Tongue (tissue), 1 donor: ENCODE measurements at regions not wholly inside any gene's neighbourhood (a gene's known extent, or its start where the extent isn't known, plus 50 kb on each side); places are given as distances from the start of the nearest gene placed in this dataset.
A peak's percentile ranks its signal among the peaks of the same experiment; 100 is the strongest.
"Not testable (repeated sequence)": the region's sequence is repeated elsewhere in the genome, so short reads cannot be mapped to it uniquely, and the experiment has no call there.

Experiments used
- DNase-seq: peaks from one replicate; pipeline ENCODE4 v3.0.0-alpha.2; 2015

DNA sequence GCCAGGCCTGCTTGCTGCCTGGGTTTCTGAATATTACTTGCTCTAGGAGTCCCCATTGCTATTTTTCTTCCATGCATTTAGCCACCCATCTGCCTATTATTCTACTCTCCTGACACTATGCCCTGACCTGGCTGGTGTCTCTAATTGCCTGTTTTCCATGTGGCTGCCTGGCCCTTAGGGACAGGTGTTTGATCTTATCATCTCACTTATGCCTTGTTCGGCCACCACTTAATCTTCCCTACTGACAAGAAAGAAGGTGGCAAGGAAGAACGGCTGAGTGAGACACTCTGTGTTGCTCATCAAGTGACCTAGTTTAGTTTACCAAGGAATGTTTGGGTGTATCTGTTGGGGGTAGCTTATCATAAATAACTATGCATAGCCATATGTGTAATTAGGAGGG is 50.4 kb upstream of the RAPH1 start:
- DNase-seq: no peak

DNA sequence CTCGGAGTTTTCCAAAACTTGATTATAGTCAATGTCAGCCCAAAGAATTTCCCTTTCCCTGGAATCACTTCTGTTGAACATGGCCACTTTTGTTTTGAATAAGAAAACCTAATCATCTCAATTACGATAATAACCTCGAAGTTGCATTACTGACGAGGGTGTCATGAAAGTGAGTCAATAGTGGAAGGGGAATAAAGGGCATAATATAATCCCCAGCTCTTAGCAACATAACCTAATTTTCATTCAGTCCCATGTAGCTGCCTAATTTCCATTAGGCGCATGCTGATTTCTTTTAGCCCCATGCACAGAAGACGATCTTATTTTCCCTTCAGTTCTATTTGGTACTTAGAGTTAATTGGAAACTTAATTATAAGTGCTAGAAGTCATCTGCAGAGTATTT is 51.1 kb upstream of the RAPH1 start:
- no peak for DNase-seq

DNA sequence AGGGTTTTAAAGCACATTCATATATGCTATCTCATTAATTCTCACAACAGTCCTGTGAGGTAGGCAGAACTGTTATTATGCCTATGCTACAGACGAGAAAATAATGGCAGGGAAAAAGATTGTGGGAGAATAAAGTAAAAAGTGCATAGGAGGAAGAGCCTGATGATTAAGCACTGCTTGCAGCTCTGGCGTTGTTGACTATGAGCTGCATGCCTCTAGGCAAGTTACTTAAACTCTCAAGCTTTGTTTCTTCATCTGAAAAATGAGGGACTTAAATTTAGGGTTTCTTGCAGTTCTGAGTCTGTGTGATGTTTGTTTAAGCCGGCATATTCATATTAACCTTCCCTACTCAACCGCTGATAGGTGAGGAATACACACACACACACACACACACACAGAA is 51.6 kb upstream of the RAPH1 start:
- DNase-seq: no peak

DNA sequence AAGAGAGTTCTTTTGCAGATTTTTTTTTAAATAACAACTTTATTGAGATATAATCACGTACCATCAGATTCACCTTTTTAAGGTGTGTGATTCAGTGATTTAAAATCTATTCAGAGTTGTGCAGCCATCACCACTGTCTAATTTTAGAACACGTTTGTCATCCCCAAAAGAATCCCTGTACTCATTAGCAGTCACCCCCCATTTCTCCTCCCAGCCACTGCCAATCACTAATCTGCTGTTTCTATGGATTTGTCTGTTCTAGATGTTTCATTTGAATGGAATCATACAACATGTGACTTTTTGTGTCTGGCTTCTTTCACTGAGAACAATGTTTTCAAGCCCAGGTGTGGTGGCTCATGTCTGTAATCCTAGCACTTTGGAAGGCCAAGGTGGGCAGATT is 55.4 kb upstream of the RAPH1 start:
- DNase-seq: no peak

DNA sequence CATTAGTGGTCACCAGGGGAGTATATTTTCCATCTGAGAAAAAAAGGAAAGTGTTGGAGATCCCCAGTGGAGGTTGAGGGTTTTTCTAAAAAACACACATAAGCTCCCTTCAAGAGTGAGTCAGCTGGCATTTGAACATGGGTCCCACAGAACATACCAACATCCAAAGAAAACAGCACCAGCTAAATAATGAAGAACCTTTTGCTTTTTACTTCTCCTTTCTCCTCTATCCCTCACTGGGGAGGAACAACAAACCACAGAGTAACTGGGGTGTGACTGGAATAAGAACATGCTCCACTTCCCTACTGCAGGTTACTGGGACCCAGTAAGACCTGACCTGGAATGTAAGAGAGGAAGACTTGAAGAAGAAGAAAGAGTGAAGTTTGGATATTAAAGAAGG is 56.5 kb upstream of the RAPH1 start:
- no peak for DNase-seq

DNA sequence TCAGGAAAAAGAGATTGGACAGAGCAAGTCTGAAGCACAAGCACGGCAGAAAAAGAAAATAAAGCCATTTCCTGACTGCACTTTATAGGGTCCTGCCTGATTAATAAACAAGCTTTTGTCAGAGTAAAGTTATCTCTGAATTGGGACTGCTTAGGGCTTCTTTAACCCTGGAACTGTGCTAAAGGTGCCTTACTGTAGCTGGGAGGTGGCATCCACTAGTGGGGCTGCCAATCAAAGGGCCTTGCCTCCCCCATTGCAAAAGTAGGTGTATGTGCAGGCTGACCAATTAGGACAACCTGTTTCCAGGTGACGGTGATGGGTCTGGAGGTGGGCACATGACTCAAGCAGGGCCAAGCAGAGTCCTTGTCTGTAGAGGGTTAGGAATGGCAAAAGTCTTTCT is 57.4 kb upstream of the RAPH1 start:
- no peak for DNase-seq

DNA sequence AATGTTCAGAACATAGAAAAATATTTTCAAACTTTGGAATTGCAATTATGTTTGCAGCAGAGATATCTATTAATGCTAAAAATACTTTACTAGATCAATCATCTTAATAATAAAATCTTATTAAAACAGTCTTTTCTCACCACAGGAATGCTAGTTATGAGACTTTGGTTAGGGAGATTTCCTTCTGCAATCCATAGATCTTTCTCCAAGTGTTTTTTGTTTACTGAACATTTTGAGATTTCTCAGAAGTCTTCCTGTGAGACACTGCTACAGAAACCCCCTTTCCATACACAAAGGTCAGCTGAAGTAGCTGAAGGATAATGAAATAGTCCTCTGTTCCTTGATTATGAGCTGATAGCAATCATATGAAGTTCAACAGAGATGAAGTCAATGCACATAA is 59.4 kb upstream of the RAPH1 start:
- DNase-seq: no peak

DNA sequence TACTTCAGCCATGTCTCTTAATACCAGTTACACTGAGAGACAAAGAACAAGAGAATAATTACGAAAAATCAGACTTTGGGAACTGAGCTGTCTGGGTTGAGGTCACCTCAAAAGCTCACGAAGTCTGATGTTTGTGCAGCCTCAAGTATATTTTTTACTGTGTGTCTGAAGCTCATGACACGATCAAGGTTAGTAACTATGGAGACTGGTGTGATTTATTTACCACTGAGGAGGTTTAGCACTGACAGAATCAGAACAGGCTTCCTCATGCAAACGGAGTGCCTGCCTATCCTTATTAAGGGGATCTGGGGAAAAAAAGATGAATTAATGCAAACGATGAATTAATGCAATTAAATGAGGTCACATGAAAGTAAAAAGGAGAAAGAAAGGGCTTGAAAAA is 61.1 kb upstream of the RAPH1 start:
- DNase-seq: peak; percentile 18

DNA sequence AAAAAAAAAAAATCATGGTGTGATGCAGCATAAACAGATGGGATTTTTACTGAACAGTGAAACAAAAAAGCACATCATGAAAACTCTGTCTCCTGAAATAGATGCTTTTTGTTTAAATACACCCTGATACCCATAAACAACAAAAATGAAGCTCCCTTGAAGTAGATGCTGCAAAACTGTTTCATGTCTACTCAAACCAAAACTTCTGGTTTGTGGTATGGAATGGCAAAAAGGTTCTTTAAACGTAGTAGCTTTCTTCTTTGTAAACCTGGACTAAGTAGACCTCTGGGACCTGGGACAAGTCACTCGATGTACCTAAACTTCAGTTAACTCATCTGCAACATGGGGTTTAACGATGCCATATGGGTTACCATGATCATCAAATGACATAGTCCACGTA is 64.4 kb upstream of the RAPH1 start:
- DNase-seq: no peak

DNA sequence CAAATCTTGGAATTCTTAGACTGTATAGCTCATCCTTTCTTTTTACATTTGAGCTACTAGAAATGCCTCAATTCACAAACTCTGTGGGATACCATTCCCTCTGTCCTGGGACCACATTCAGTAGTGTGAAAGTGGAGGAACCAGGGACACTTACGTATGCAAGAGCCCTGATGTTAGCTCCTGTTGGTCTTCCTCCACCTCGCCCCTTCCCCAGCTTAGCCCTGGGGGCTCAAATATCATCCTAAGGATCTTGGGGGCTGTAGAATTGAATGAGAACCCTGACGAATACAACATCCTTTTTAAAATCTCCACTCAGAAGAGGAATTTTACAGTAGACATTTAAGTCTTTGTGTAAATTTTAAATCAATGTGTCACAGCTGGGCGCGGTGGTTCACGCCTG is 65.2 kb upstream of the RAPH1 start:
- no peak for DNase-seq

DNA sequence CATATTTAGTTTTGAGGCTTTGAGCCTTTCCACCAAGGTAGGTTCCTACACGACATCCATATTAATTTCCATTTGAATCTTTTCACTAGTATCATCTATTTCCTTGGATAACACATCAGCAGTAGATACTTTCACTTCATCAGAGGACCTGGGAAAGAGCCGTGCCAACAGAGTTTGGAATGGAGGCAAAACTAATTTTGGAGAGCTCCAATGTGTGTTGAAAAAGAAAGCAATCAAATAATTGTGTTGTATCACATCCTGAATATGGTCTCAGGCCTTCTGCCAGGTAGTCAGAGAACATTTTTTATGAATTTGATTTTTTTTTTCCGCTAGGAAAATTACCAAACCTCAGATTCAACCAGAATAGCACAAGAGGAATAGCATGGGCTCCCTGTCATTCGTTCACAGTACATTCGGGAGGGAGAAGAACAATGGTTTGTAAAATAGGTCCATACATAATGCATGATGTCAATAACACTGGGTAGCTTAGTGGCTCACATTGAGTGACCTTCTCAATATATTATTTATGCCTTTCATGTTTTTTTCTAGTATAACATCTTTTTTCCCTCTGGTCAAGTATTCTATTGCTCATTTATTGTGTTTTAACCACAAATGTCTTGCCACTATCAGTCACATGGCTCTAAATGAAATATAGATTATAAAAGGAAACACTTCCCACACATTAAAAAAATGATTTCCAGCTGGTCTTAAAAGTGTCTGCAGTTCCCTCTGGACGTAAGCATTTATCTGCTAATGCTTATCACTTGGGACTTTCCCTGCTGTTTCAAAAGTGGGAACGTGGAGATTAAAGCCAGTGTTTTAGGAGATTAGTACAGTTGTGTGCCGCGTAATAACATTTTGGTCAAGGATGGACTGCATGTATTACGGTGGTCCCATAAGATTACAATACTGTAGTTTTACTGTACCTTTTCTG is 68.6 kb upstream of the RAPH1 start:
- DNase-seq: no peak

DNA sequence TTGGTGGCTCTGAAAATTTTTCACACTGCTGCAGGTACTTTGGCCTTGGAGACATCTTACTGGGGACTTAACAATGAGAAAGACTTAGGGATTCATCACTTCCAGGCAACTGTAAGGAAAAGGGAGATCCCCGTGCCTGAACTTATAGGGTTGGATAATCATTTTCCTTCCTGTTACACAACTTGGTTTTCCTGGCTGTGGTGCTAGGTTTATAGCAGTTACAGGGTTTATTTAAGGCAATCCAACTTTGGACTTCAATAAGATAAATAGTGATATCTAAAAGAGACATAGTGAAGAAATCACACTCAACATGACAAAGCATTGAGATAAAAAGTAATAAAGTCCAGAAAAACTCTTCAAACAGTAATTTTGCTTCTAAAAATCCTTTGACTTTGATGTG is 70.2 kb upstream of the RAPH1 start:
- no peak for DNase-seq

DNA sequence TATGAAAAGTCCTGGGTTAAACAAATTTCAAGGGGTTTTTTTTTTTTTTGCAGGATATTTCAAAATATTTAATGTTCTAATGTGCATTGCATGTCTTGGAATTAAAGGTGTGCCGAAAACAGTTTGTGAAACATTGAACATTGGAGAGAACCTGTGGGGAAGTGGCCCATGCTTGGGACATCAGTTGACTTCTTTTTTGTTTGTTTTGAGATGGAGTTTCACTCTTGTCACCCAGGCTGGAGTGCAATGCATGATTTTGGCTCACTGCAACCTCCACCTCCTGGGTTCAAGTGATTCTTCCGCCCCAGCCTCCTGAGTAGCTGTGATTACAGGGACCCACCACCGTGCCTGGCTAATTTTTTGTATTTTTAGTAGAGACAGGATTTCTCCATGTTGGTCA is 71.0 kb upstream of the RAPH1 start:
- DNase-seq: no peak

DNA sequence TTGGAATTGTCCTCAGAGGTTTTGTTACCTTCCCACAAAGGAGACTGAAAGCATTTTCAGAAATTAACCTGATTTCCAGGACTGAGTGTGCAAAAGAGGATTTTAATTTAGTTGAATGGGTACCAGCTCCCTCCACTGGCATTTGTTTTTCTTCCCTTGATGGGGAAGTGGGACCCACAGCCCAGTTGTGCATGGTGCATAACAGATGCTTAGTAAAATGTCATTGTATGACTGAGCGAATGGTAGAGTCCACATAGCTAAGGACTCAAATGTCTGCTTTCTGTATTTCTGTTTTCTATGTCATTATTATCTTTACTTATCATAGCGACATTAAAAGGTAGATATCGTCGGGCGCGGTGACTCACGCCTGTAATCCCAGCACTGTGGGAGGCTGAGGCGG is 75.5 kb upstream of the RAPH1 start:
- no peak for DNase-seq

DNA sequence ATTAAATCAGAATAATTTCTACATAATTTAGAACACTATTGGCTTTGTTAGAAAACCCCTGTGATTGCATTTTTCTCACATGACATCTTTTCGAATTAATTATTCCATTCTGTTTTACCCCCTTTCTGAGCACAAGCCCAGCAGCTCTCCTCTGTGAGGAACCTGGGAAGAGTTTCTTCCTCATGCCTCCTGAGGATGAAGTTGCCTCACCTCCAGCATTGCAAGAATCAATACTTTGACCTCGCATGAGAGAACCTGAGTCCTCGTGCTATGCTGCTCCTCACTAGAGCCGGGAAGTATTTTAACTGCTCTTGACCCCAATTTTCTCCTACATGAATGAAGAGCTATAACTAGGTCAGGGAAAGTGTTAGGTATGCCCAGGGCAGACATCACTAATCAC is 77.1 kb upstream of the RAPH1 start:
- DNase-seq: no peak

DNA sequence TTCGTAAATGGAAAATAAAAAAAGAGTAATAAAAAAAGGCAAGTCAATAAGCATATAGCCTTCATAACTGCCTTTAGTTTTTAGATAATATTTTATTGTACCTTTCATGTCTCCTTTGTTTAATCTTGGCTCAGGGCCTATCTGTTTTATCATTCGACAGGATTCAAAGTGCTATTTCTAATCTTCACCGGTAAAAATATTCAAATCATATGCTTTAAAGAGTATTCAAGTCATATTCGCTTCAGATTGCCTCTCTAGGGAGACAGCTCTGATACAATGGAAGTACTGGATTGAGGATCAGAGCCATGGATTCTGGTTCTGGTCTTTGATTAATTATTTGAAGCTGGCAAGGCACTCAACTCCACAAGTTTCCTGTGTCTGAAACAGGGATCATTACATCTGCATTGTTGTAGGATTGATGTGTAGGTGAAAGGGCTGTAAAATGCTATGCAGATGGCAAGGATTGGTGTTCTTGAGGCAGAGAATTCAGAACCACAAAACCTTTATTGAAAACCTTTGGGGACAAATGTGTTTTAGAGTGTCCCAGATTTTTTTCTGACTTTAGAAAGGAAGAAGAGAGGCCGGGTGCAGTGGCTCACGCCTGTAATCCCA is 84.3 kb upstream of the RAPH1 start:
- no peak for DNase-seq

DNA sequence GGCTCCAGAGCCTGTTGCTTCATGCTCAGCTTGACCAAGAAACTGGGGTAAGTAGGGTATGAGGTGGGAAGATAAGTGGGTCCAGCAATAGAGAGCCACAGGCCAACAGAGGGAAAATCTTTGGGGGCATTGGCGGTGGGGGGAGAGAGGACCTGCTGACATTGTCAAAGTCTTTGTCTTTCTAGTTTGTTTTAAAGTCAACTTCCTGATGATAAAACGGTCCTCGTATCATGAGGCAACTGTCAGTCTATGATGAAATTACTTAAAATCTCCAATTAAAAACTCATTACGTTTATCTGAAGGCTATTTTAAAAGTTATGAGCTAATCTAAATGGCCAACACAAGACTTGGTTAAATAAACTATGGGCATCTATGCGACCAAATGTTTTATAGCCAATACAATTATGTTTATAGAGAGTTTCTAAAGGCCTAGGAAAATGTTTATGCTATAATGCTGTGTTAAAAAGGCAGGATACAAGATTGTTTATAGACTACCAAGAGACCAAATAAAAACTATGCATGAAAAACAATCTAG is 84.4 kb upstream of the CD28 start:
- DNase-seq: no peak

DNA sequence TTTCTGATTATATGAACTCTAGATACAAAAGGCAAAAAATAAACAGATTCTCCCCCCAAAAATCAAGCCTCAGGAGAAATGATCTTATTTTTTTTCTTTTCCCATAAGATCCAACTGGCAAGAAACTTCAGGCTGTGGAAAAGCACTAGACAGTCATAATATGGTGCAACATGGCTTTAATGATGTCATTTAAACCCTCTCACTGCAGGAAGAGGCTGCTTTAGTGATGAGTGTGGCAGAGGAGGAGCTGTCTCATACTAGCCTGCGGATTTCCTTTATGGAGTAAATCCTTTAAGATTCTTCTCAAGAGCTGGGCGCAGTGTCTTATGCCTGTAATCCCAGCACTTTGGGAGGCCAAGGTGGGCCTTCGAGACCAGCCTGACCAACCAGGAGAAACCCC is 83.3 kb upstream of the CD28 start:
- no peak for DNase-seq

DNA sequence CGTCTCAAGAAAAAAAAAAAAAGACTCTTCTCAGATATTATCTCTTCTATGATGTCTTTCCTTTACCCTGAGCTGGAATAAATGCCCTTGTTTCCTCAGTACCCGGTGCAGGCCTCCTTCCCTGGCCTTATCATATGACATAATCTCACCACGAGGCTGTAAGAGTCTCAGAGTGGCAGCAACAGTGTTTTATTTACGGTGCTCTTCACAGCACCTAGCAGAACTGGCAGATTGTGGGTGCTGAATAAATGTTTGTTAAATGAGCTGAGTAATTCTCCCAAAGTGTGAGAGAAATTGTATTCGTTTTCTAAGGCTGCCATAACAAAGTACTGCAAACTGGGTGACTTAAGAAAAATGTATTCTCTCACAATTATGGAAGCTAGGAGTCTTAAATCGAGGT is 82.8 kb upstream of the CD28 start:
- DNase-seq: no peak

DNA sequence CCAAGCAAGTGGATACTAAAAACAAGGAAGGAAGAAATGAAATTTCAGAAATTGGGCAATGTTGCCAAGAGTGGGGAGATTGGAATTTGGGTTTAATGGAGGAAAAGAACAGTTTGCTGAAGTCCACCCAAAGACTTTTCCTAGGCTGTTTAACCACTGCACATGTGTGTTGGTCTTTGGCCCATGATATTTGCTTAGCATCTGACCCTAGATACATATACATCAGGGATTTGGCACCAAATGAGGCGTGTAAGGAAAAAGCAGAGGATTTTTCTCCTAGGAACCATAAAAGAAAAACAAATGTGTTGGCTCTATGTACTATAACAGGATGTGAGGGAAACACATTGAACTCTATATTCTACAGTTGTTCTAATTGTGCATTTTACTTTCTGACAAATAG is 80.7 kb upstream of the CD28 start:
- peak; percentile 69 for DNase-seq

DNA sequence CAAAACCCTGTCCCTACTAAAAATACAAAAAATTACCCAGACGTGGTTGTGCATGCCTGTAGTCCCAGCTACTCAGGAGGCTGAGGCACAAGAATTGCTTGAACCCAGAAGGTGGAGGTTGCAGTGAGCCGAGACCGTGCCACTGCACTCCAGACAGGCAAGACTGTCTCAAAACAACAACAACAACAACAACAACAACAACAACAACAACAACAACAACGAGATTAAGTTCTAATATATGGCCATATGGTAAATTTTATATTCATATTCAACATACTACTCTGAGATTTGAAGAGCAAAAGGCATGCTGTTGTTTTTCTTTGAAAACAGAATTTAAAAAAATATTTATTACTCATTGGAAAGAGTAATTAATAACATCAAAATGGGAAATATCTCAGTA is 80.2 kb upstream of the CD28 start:
- not testable (repeated sequence) for DNase-seq

DNA sequence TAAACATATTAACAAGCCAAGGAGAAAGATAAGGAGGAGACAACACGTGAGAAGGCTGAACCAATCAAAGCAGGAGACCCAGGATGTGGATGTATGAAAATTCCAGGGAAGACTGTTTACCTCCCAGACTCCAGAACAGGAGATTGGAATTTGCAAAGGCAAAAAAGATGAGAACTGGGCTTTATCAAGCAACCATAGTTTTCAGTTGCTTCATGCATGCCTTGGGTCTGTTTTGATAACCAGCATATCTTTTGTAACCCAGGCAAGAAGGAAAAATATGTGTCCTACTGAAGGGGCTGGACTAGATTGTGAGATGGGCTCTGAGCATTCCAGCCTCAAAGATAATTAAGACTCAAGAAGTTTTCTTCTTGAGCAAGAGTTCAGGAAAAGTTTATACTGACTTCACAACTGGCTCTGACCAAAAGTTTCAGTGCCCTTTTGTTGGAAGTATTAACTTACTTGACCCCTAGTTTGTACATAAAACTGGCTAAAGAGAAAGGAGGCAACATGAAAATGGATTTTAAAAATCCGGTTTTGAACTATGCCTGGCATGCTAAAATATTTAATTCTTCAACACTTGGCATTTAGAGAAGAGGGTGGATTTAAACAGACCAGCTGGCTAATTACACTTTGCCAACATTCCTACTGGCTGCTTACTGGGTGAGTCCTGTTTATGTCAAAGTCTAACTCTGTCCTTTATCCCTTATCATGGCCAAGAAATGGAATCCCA is 79.3 kb upstream of the CD28 start:
- DNase-seq: peak; percentile 68

DNA sequence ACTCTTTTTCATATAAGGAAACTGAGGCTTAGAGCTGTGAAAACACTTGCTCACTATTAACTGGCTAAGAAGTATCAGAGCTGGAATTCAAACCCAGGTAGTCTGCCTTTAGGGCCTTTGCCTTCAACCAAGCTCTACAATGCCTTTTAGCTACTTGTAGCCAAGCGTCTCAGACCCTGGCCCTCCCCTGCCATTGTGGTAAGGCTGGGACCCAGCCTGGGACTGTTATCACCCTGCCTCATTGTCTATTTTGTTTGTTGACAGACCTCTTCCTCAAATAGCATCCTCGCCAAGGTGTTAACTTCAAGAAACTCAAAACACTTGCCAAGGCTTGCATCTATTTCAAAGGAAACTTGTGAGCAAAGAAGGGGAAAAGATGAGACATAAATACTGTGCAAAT is 76.7 kb upstream of the CD28 start:
- no peak for DNase-seq
